ENCODE measurements at regions not wholly inside any gene's neighbourhood (a gene's known extent, or its start where the extent isn't known, plus 50 kb on each side); places are given as distances from the start of the nearest gene placed in this dataset.

DNA sequence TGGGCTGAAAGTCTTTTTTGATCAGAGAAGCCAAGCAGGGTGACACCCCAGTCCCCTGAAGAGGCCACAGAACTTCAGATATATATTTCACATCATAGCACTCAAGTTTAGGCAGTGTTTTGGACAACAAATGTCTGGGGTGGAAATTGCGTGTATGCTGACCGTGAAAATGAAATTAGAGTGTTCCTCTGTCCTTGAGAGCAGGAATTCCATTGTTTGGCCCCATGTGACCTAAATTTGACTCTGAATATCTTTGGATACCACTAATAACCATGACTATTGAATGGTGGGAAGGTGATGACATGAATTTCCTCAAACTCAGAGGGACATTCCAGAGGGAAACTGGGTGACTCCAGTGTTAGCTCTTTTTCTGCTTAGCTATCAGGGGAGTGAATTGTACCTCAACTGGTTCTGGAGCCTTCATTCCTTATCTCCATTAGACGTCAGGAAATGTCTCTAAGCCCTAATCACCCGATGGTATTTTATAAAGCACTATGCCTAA is 263.5 kb upstream of the RASGRP1 start:
- no peak overlapping the region for H3K27ac Mint-ChIP-seq
- Histone ChIP-seq H3K9me3 (ENCODE audit: control insufficient read depth in 1 of 2, insufficient read depth in 1 of 2, low read length in 2 of 2) (no peaks in the 10 kb centered on the region), H3K4me1 (ENCODE audit: insufficient read depth, low read length) (no peaks in the 10 kb centered on the region), H3K27me3 (ENCODE audit: control insufficient read depth in 1 of 2, insufficient read depth in 2 of 2, low read length in 2 of 2) (peaks cover 0 to 11% of the 10 kb centered on the region in 2 experiments), H3K36me3 (ENCODE audit: insufficient read depth, low read length) (no peaks in the 10 kb centered on the region), H3K4me3 (ENCODE audit: low read length) (no peak overlapping the region), H3K27ac (ENCODE audit: low read depth in 1 of 2, low read length in 2 of 2) (no peak overlapping the region)
- POLR2A ChIA-PET, result no interaction called here
- peaks cover 1% of the 10 kb centered on the region for H3K9me3 Mint-ChIP-seq
- intact Hi-C loops (cut with DNase I, micrococcal nuclease), result no loop called here
- TF ChIP-seq CTCF (IDR thresholded peaks at IDR 0.05), result no peak
- no peaks in the 10 kb centered on the region for H3K4me1 Mint-ChIP-seq (ENCODE audit: low read depth)
- no peaks in the 10 kb centered on the region for H3K36me3 Mint-ChIP-seq (ENCODE audit: low read depth)
- peaks cover 50% of the 10 kb centered on the region for H3K27me3 Mint-ChIP-seq
- CTCF ChIA-PET, result no interaction called here
- no peak overlapping the region for H3K4me3 Mint-ChIP-seq
- DNase-seq (no peak), ATAC-seq (ENCODE audit: poor library complexity) (no peak)

DNA sequence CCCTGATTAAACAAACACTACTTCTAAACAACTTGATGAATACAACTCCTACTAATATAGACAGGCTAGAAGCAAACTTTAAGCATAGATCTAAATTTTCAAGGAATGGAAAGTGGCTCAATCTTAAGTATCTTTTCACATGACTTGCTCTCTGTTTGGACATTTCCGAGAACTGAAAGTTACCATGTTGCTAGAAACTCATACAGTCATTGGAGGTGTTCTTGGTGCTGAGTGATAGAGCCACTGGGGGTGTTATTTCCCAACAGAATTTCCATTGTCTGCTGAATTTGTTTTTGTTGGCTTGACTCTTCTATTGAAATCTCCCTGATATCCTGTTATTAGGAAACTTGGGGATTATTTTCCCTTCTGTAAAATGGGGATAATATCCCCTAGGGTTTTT is 264.5 kb upstream of the RASGRP1 start:
- ATAC-seq (ENCODE audit: poor library complexity), result no peak
- CTCF ChIA-PET, result no interaction called here
- no peak for DNase-seq
- no peaks in the 10 kb centered on the region for H3K4me1 Mint-ChIP-seq (ENCODE audit: low read depth)
- Histone ChIP-seq H3K27me3 (ENCODE audit: control insufficient read depth in 1 of 2, insufficient read depth in 2 of 2, low read length in 2 of 2) (peaks cover 0 to 11% of the 10 kb centered on the region in 2 experiments), H3K4me3 (ENCODE audit: low read length) (no peak overlapping the region), H3K9me3 (ENCODE audit: control insufficient read depth in 1 of 2, insufficient read depth in 1 of 2, low read length in 2 of 2) (no peaks in the 10 kb centered on the region), H3K27ac (ENCODE audit: low read depth in 1 of 2, low read length in 2 of 2) (no peak overlapping the region), H3K36me3 (ENCODE audit: insufficient read depth, low read length) (no peaks in the 10 kb centered on the region), H3K4me1 (ENCODE audit: insufficient read depth, low read length) (no peaks in the 10 kb centered on the region)
- no peak for TF ChIP-seq CTCF (IDR thresholded peaks at IDR 0.05)
- H3K36me3 Mint-ChIP-seq (ENCODE audit: low read depth), result no peaks in the 10 kb centered on the region
- no peak overlapping the region for H3K27ac Mint-ChIP-seq
- intact Hi-C loops (cut with DNase I, micrococcal nuclease), result no loop called here
- H3K4me3 Mint-ChIP-seq, result no peak overlapping the region
- H3K27me3 Mint-ChIP-seq, result peaks cover 56% of the 10 kb centered on the region
- H3K9me3 Mint-ChIP-seq, result peaks cover 8% of the 10 kb centered on the region
- POLR2A ChIA-PET, result no interaction called here

DNA sequence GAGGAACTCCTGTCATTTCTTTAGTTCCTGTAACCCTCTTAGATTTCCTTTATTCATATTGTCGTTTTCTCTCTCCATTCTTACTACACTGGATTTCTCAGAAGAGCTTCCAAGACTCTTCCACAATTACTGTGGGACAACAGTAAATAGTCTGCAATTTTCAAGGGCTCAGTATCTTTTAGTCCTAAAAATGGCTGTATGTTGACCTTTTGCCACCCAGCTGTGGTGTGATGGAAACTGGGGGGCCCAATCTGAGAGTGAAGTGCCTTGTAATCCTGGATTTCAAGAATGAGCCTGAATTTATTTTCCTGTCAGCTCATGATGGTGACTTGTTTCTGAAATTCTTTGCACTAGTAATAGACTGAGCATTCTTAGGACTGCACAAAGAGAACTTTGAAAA is 277.6 kb upstream of the RASGRP1 start:
- intact Hi-C loops (cut with DNase I, micrococcal nuclease), result no loop called here
- Mint-ChIP-seq H3K27ac (no peak overlapping the region), H3K36me3 (ENCODE audit: low read depth) (no peaks in the 10 kb centered on the region), H3K27me3 (peaks cover 53% of the 10 kb centered on the region), H3K4me1 (ENCODE audit: low read depth) (no peaks in the 10 kb centered on the region), H3K4me3 (no peak overlapping the region), H3K9me3 (no peaks in the 10 kb centered on the region)
- DNase-seq (no peak), ATAC-seq (ENCODE audit: poor library complexity) (no peak)
- Histone ChIP-seq H3K9me3 (ENCODE audit: control insufficient read depth in 1 of 2, insufficient read depth in 1 of 2, low read length in 2 of 2) (peaks cover 0 to 5% of the 10 kb centered on the region in 2 experiments), H3K36me3 (ENCODE audit: insufficient read depth, low read length) (no peaks in the 10 kb centered on the region), H3K4me1 (ENCODE audit: insufficient read depth, low read length) (no peaks in the 10 kb centered on the region), H3K4me3 (ENCODE audit: low read length) (no peak overlapping the region), H3K27me3 (ENCODE audit: control insufficient read depth in 1 of 2, insufficient read depth in 2 of 2, low read length in 2 of 2) (peaks cover 0 to 6% of the 10 kb centered on the region in 2 experiments), H3K27ac (ENCODE audit: low read depth in 1 of 2, low read length in 2 of 2) (no peak overlapping the region)
- ChIA-PET POLR2A (no interaction called here), CTCF (no interaction called here)
- no peak for TF ChIP-seq CTCF (IDR thresholded peaks at IDR 0.05)

All from CD4-positive, alpha-beta T cell (primary cell).